CD14-positive monocyte (primary cell): ENCODE measurements at regions not wholly inside any gene's neighbourhood (a gene's known extent, or its start where the extent isn't known, plus 50 kb on each side); places are given as distances from the start of the nearest gene placed in this dataset.

Experiments
- DNase-seq, 3 donors: peaks; one replicate each; pipeline ENCODE4 v3.0.0-alpha.2; 2011 to 2022
- H2AFZ ChIP-seq: 2 replicates; pipeline ENCODE4 v1.6.0; 2012; ENCODE audit warnings: mild to moderate bottlenecking, low read depth, low read length, inconsistent platforms; ENCODE audit not compliant: insufficient read depth, poor library complexity, severe bottlenecking
- H3K27ac ChIP-seq, 2 donors: 1 replicate in 1 of 2; 2 replicates in 1 of 2; pipeline ENCODE4 v1.5.1; 2012 to 2013; ENCODE audit warnings: low read length in 2 of 2, control low read depth in 1 of 2, inconsistent platforms in 1 of 2, low read depth in 1 of 2, mild to moderate bottlenecking in 1 of 2
- H3K27me3 ChIP-seq, 2 donors: one replicate each; pipeline versions ENCODE4 v1.6.0 to v1.6.1; 2011 to 2013; ENCODE audit warnings: low read length in 2 of 2; ENCODE audit not compliant: control insufficient read depth in 2 of 2, insufficient read depth in 2 of 2
- H3K36me3 ChIP-seq, 2 donors: replicated peaks in 1 of 2; 1 replicate in 1 of 2; 2 replicates in 1 of 2; pipeline versions ENCODE4 v1.5.1 to v1.6.1; 2012 to 2013; ENCODE audit warnings: low read length in 2 of 2, control low read depth in 1 of 2, inconsistent platforms in 1 of 2, mild to moderate bottlenecking in 1 of 2; ENCODE audit not compliant: insufficient read depth in 2 of 2, control insufficient read depth in 1 of 2
- H3K4me1 ChIP-seq, 2 donors: 1 replicate in 1 of 2; 2 replicates in 1 of 2; pipeline versions ENCODE4 v1.5.1 to v1.6.1; 2012 to 2013; ENCODE audit warnings: low read length in 2 of 2, control low read depth in 1 of 2, inconsistent platforms in 1 of 2, mild to moderate bottlenecking in 1 of 2, moderate library complexity in 1 of 2; ENCODE audit not compliant: insufficient read depth in 2 of 2, control insufficient read depth in 1 of 2
- H3K4me2 ChIP-seq: replicated peaks from 2 replicates; pipeline ENCODE3; 2012; ENCODE audit warnings: low read length, moderate library complexity, mild to moderate bottlenecking; ENCODE audit not compliant: poor library complexity, severe bottlenecking; ENCODE audit errors: extremely low read depth
- H3K4me3 ChIP-seq, 3 experiments: fragments of 200-600 bp in 1 of 3; sonication (generic) in 1 of 3; replicated peaks in 1 of 3; 1 replicate in 2 of 3; 2 replicates in 1 of 3; pipeline ENCODE4 v1.5.1; 2011 to 2013; ENCODE audit warnings: low read length in 3 of 3, mild to moderate bottlenecking in 3 of 3, control low read depth in 2 of 3, low read depth in 2 of 3, inconsistent platforms in 1 of 3, moderate library complexity in 1 of 3
- H3K79me2 ChIP-seq: 2 replicates; pipeline ENCODE4 v1.6.0; 2012; ENCODE audit warnings: mild to moderate bottlenecking, control low read depth, inconsistent platforms, low read length, moderate library complexity; ENCODE audit not compliant: insufficient read depth
- H3K9ac ChIP-seq: 2 replicates; pipeline ENCODE4 v1.6.0; 2017; ENCODE audit warnings: low read length, mild to moderate bottlenecking; ENCODE audit not compliant: insufficient read depth, poor library complexity, severe bottlenecking
- H3K9me3 ChIP-seq, 2 donors: replicated peaks in 1 of 2; 1 replicate in 1 of 2; 2 replicates in 1 of 2; pipeline versions ENCODE4 v1.5.1 to v1.6.1; 2012 to 2013; ENCODE audit warnings: low read length in 2 of 2, control low read depth in 1 of 2; ENCODE audit not compliant: control insufficient read depth in 1 of 2, insufficient read depth in 1 of 2
- H4K20me1 ChIP-seq: 2 replicates; pipeline ENCODE4 v1.6.0; 2012; ENCODE audit warnings: mild to moderate bottlenecking, low read length, control low read depth, moderate library complexity; ENCODE audit not compliant: insufficient read depth
- H3K27ac Mint-ChIP-seq, 7 donors: one replicate each; pipeline ENCODE4 v1.8.0; 2020; ENCODE audit warnings: mild to moderate bottlenecking in 7 of 7, mixed read lengths in 7 of 7, moderate library complexity in 6 of 7, inconsistent platforms in 2 of 7
- H3K27me3 Mint-ChIP-seq, 3 donors: one replicate each; pipeline ENCODE4 v1.8.0; 2021 to 2022; ENCODE audit warnings: low read depth in 3 of 3, mild to moderate bottlenecking in 3 of 3, mixed read lengths in 3 of 3, moderate library complexity in 3 of 3, inconsistent platforms in 1 of 3
- H3K36me3 Mint-ChIP-seq, 2 donors: one replicate each; pipeline ENCODE4 v1.8.0; 2020; ENCODE audit warnings: mixed read lengths in 2 of 2, inconsistent platforms in 1 of 2, mild to moderate bottlenecking in 1 of 2
- H3K4me1 Mint-ChIP-seq: one replicate; pipeline ENCODE4 v1.8.0; 2020; ENCODE audit warnings: mild to moderate bottlenecking, mixed read lengths
- H3K4me3 Mint-ChIP-seq, 2 donors: one replicate each; pipeline ENCODE4 v1.8.0; 2020; ENCODE audit warnings: mild to moderate bottlenecking in 2 of 2, mixed read lengths in 2 of 2, moderate library complexity in 1 of 2
- H3K9me3 Mint-ChIP-seq, 7 donors: one replicate each; pipeline ENCODE4 v1.8.0; 2020 to 2022; ENCODE audit warnings: mixed read lengths in 7 of 7, mild to moderate bottlenecking in 6 of 7, moderate library complexity in 6 of 7, inconsistent platforms in 2 of 7
- CTCF ChIP-seq: fragments of 200-600 bp; IDR thresholded peaks from one replicate; pipeline ENCODE4 v1.8.0; 2022; ENCODE audit warnings: antibody characterized with exemption, mild to moderate bottlenecking
- WGBS: methylation state at CpG from one replicate; pipeline ENCODE4 v1.1.5; 2013; ENCODE audit warnings: missing lambda C conversion rate; ENCODE audit not compliant: insufficient coverage; 5-methylcytosine and 5-hydroxymethylcytosine counted together
- intact Hi-C, 2 donors: fragments of 100-400 bp; cut with micrococcal nuclease; formaldehyde crosslinking; loops; one replicate each; pipeline versions ENCODE4 v1.15.0 to v1.15.1; 2023

DNA sequence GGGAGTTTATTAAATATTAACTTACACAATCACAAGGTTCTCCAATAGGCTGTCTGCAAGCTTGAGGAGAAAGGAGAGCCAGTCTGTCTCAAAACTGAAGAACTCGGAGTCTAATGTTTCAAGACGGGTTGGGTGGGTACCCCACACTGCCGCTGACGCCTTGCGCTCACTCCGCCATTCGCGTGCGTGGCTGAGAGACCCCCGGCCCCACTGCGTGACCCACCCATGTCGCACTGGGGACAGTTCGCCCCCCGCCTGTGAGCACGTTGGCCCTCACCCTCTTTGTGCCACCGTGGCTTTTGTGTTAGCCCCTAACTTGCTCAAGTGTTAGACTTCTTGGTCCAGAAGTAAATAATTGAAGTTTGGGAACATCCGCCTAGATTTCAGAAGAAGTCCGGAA is 270.0 kb upstream of the ITGA1 start:
- DNase-seq, result no peak
- Histone ChIP-seq H3K4me3 (no peak overlapping the region), H3K27me3 (no peaks in the 10 kb centered on the region), H4K20me1 (no peaks in the 10 kb centered on the region), H3K27ac (no peak overlapping the region), H3K36me3 (no peaks in the 10 kb centered on the region), H3K4me1 (no peaks in the 10 kb centered on the region), H2AFZ (no peak overlapping the region), H3K9me3 (peaks cover 3 to 8% of the 10 kb centered on the region in 2 donors), H3K4me2 (no peak overlapping the region), H3K79me2 (no peaks in the 10 kb centered on the region), H3K9ac (no peak overlapping the region)
- intact Hi-C loops, result no loop called here
- no peak overlapping the region for H3K4me3 Mint-ChIP-seq
- no peaks in the 10 kb centered on the region for H3K4me1 Mint-ChIP-seq
- H3K27me3 Mint-ChIP-seq, result peaks cover 0 to 3% (median 0%) of the 10 kb centered on the region in 3 donors
- no peak for TF ChIP-seq CTCF
- peaks cover 1 to 13% (median 5%) of the 10 kb centered on the region in 7 donors for H3K9me3 Mint-ChIP-seq
- H3K27ac Mint-ChIP-seq, result no peak overlapping the region
- 95% methylated on average over 18 of the region's 18 CpGs for WGBS
- no peaks in the 10 kb centered on the region for H3K36me3 Mint-ChIP-seq

DNA sequence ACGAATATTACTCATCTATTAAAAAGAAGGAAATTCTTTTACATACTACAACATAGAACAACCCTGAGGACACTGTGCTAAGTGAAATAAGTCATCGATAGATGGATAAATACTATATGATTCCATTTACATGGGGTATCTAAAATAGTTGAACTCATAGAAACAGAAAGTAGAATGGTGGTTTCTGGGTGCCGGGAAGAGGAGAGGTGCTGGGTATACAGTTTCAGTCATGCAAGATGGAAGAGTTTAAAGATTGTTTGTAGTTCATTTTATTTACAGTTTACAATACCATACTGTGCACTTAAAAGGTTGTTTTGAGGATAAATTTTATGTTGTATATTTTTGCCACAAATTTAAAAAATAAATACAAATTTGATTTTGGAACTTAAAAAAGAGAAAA is 267.5 kb upstream of the ITGA1 start:
- no peaks in the 10 kb centered on the region for H3K4me1 ChIP-seq
- no peaks in the 10 kb centered on the region for H3K4me1 Mint-ChIP-seq
- H3K9me3 ChIP-seq, result peaks cover 3 to 8% of the 10 kb centered on the region in 2 donors
- peaks cover 0 to 2% (median 0%) of the 10 kb centered on the region in 3 donors for H3K27me3 Mint-ChIP-seq
- no peaks in the 10 kb centered on the region for H3K36me3 Mint-ChIP-seq
- no peak for TF ChIP-seq CTCF
- H3K9ac ChIP-seq, result no peak overlapping the region
- no peaks in the 10 kb centered on the region for H3K36me3 ChIP-seq
- no peaks in the 10 kb centered on the region for H3K79me2 ChIP-seq
- intact Hi-C loops, result no loop called here
- DNase-seq, result no peak
- no peaks in the 10 kb centered on the region for H4K20me1 ChIP-seq
- WGBS, result no CpG with 5 or more reads among the region's 3 CpGs
- no peak overlapping the region for H3K4me3 ChIP-seq
- no peaks in the 10 kb centered on the region for H3K27me3 ChIP-seq
- H3K27ac Mint-ChIP-seq, result no peak overlapping the region
- H2AFZ ChIP-seq, result no peak overlapping the region
- H3K9me3 Mint-ChIP-seq, result peaks cover 2 to 13% (median 3%) of the 10 kb centered on the region in 7 donors
- no peak overlapping the region for H3K4me2 ChIP-seq
- no peak overlapping the region for H3K4me3 Mint-ChIP-seq
- no peak overlapping the region for H3K27ac ChIP-seq
